Stimulated activated naive CD8-positive, alpha-beta T cell treated with anti-CD3 and anti-CD28 coated beads, Interleukin-15, amount 100 ng/mL, for 72 hours (primary cell): ENCODE measurements at regions not wholly inside any gene's neighbourhood (a gene's known extent, or its start where the extent isn't known, plus 50 kb on each side); places are given as distances from the start of the nearest gene placed in this dataset.
"Not testable (repeated sequence)": the region's sequence is repeated elsewhere in the genome, so short reads cannot be mapped to it uniquely, and the experiment has no call there.

ENCODE experiments used
- ATAC-seq: fragments of 150-1000 bp; cut with Tn5 transposase; 2 replicates; pipeline ENCODE4 v1.10.0; 2021; ENCODE audit warnings: mild to moderate bottlenecking, moderate library complexity
- DNase-seq, 2 donors: peaks; one replicate each; pipeline ENCODE4 v3.0.0; 2021 to 2022
- H3K27ac Mint-ChIP-seq, 2 donors: one replicate each; pipeline ENCODE4 v1.8.0; 2022; ENCODE audit warnings: mild to moderate bottlenecking in 2 of 2, mixed read lengths in 2 of 2, moderate library complexity in 2 of 2
- H3K27me3 Mint-ChIP-seq: one replicate; pipeline ENCODE4 v1.8.0; 2022; ENCODE audit warnings: mixed read lengths
- H3K4me1 Mint-ChIP-seq: one replicate; pipeline ENCODE4 v1.8.0; 2022; ENCODE audit warnings: mild to moderate bottlenecking, mixed read lengths
- H3K4me3 Mint-ChIP-seq, 2 donors: one replicate each; pipeline ENCODE4 v1.8.0; 2022; ENCODE audit warnings: mild to moderate bottlenecking in 2 of 2, mixed read lengths in 2 of 2, moderate library complexity in 1 of 2
- H3K9me3 Mint-ChIP-seq, 2 donors: one replicate each; pipeline ENCODE4 v1.8.0; 2022; ENCODE audit warnings: mixed read lengths in 2 of 2

GRCh38 chr3:36656873-36657272 is 107.5 kb downstream of the DCLK3 start:
- H3K4me1 Mint-ChIP-seq = no peaks in the 10 kb centered on the region
- peaks cover 4 to 13% of the 10 kb centered on the region in 2 donors for H3K9me3 Mint-ChIP-seq
- H3K4me3 Mint-ChIP-seq = no peak overlapping the region
- ATAC-seq (no peak), DNase-seq (no peak)
- H3K27me3 Mint-ChIP-seq = peaks cover 38% of the 10 kb centered on the region
- H3K27ac Mint-ChIP-seq = no peak overlapping the region

GRCh38 chr3:36653095-36653494 is 111.3 kb downstream of the DCLK3 start:
- DNase-seq = no peak
- peaks cover 53% of the 10 kb centered on the region for H3K27me3 Mint-ChIP-seq
- H3K9me3 Mint-ChIP-seq = peaks cover 4 to 13% of the 10 kb centered on the region in 2 donors
- ATAC-seq = no peak
- no peak overlapping the region for H3K27ac Mint-ChIP-seq
- no peak overlapping the region for H3K4me3 Mint-ChIP-seq
- no peaks in the 10 kb centered on the region for H3K4me1 Mint-ChIP-seq

GRCh38 chr3:36652104-36652503 is 112.2 kb downstream of the DCLK3 start:
- H3K4me3 Mint-ChIP-seq = no peak overlapping the region
- DNase-seq = no peak
- no peak overlapping the region for H3K27ac Mint-ChIP-seq
- ATAC-seq = no peak
- H3K27me3 Mint-ChIP-seq = peaks cover 50% of the 10 kb centered on the region
- peaks cover 4 to 13% of the 10 kb centered on the region in 2 donors for H3K9me3 Mint-ChIP-seq
- no peaks in the 10 kb centered on the region for H3K4me1 Mint-ChIP-seq

GRCh38 chr3:36650271-36650671 is 114.1 kb downstream of the DCLK3 start:
- Mint-ChIP-seq H3K27ac (no peak overlapping the region), H3K9me3 (peaks cover 4 to 13% of the 10 kb centered on the region in 2 donors), H3K4me3 (no peak overlapping the region), H3K4me1 (no peaks in the 10 kb centered on the region), H3K27me3 (peaks cover 59% of the 10 kb centered on the region)
- DNase-seq = no peak
- ATAC-seq = no peak

- Mint-ChIP-seq H3K27me3 (peaks cover 48% of the 10 kb centered on the region), H3K27ac (no peak overlapping the region), H3K4me1 (no peaks in the 10 kb centered on the region), H3K4me3 (no peak overlapping the region), H3K9me3 (peaks cover 4 to 10% of the 10 kb centered on the region in 2 donors)
- no peak for DNase-seq
- no peak for ATAC-seq
These were observed 115.2 kb downstream of the DCLK3 start for GRCh38 chr3:36649125-36649524.

- H3K27me3 Mint-ChIP-seq = peaks cover 43% of the 10 kb centered on the region
- no peak for DNase-seq
These were observed 115.9 kb downstream of the DCLK3 start for GRCh38 chr3:36648241-36649034.

GRCh38 chr3:36647423-36647853 is 116.9 kb downstream of the DCLK3 start:
- H3K4me1 Mint-ChIP-seq = no peaks in the 10 kb centered on the region
- no peak for DNase-seq
- no peak for ATAC-seq
- no peak overlapping the region for H3K27ac Mint-ChIP-seq
- H3K27me3 Mint-ChIP-seq = peaks cover 46% of the 10 kb centered on the region
- H3K9me3 Mint-ChIP-seq = no peaks in the 10 kb centered on the region
- no peak overlapping the region for H3K4me3 Mint-ChIP-seq

More at GRCh38 chr3:36648241-36649034, 115.9 kb downstream of the DCLK3 start:
- Mint-ChIP-seq H3K4me3 (no peak overlapping the region), H3K9me3 (peaks cover under 1 to 3% of the 10 kb centered on the region in 2 donors), H3K27ac (no peak overlapping the region), H3K4me1 (no peaks in the 10 kb centered on the region)
- ATAC-seq = peak; percentile 57

- Mint-ChIP-seq H3K4me1 (no peaks in the 10 kb centered on the region), H3K4me3 (no peak overlapping the region), H3K27me3 (peaks cover 25% of the 10 kb centered on the region), H3K27ac (no peak overlapping the region), H3K9me3 (no peaks in the 10 kb centered on the region)
- ATAC-seq (no peak), DNase-seq (no peak)
These were observed 121.2 kb downstream of the DCLK3 start for GRCh38 chr3:36643192-36643591.

- Mint-ChIP-seq H3K4me3 (no peak overlapping the region), H3K9me3 (no peaks in the 10 kb centered on the region), H3K27me3 (no peaks in the 10 kb centered on the region), H3K4me1 (no peaks in the 10 kb centered on the region), H3K27ac (no peak overlapping the region)
- DNase-seq = no peak
- ATAC-seq = no peak
These were observed 128.6 kb downstream of the DCLK3 start for GRCh38 chr3:36635731-36636130.

GRCh38 chr3:36633897-36634296 is 130.5 kb downstream of the DCLK3 start:
- H3K27ac Mint-ChIP-seq, H3K9me3 Mint-ChIP-seq, ATAC-seq, DNase-seq, H3K27me3 Mint-ChIP-seq, H3K4me3 Mint-ChIP-seq, H3K4me1 Mint-ChIP-seq: not testable (repeated sequence)

GRCh38 chr3:36633060-36633459 is 131.3 kb downstream of the DCLK3 start:
- ATAC-seq (no peak), DNase-seq (no peak)
- no peaks in the 10 kb centered on the region for H3K9me3 Mint-ChIP-seq
- no peaks in the 10 kb centered on the region for H3K4me1 Mint-ChIP-seq
- H3K27ac Mint-ChIP-seq = no peak overlapping the region
- no peak overlapping the region for H3K4me3 Mint-ChIP-seq
- H3K27me3 Mint-ChIP-seq = no peaks in the 10 kb centered on the region

GRCh38 chr3:36631549-36631948 is 132.8 kb downstream of the DCLK3 start:
- Mint-ChIP-seq H3K27me3 (peaks cover 9% of the 10 kb centered on the region), H3K4me3 (no peak overlapping the region), H3K9me3 (no peaks in the 10 kb centered on the region), H3K4me1 (no peaks in the 10 kb centered on the region), H3K27ac (no peak overlapping the region)
- no peak for DNase-seq
- ATAC-seq = no peak

GRCh38 chr3:36615861-36616260 is 148.5 kb downstream of the DCLK3 start:
- no peak for ATAC-seq
- Mint-ChIP-seq H3K9me3 (peaks cover 0 to 7% of the 10 kb centered on the region in 2 donors), H3K4me3 (no peak overlapping the region), H3K27me3 (peaks cover 22% of the 10 kb centered on the region), H3K4me1 (no peaks in the 10 kb centered on the region), H3K27ac (no peak overlapping the region)
- no peak for DNase-seq

- no peaks in the 10 kb centered on the region for H3K4me1 Mint-ChIP-seq
- DNase-seq (no peak), ATAC-seq (no peak)
- peaks cover 17% of the 10 kb centered on the region for H3K27me3 Mint-ChIP-seq
- no peak overlapping the region for H3K27ac Mint-ChIP-seq
- H3K9me3 Mint-ChIP-seq = peaks cover 0 to 2% of the 10 kb centered on the region in 2 donors
- no peak overlapping the region for H3K4me3 Mint-ChIP-seq
These were observed 157.2 kb downstream of the DCLK3 start for GRCh38 chr3:36606871-36607765.

GRCh38 chr3:36603423-36603822 is 160.9 kb downstream of the DCLK3 start:
- ATAC-seq (no peak), DNase-seq (no peak)
- Mint-ChIP-seq H3K27ac (no peak overlapping the region), H3K4me1 (no peaks in the 10 kb centered on the region), H3K9me3 (no peaks in the 10 kb centered on the region), H3K4me3 (no peak overlapping the region), H3K27me3 (peaks cover 7% of the 10 kb centered on the region)

GRCh38 chr3:36600404-36600803 is 163.9 kb downstream of the DCLK3 start:
- ATAC-seq (no peak), DNase-seq (no peak)
- peaks cover 15% of the 10 kb centered on the region for H3K27me3 Mint-ChIP-seq
- no peak overlapping the region for H3K4me3 Mint-ChIP-seq
- H3K9me3 Mint-ChIP-seq = no peaks in the 10 kb centered on the region
- no peak overlapping the region for H3K27ac Mint-ChIP-seq
- H3K4me1 Mint-ChIP-seq = no peaks in the 10 kb centered on the region
